Erythroblast (primary cell): ENCODE measurements at regions not wholly inside any gene's neighbourhood (a gene's known extent, or its start where the extent isn't known, plus 50 kb on each side); places are given as distances from the start of the nearest gene placed in this dataset.

Experiments used
- GATA1 ChIP-seq: IDR thresholded peaks from 2 replicates; pipeline ENCODE4 v1.6.1; 2011; ENCODE audit warnings: low read depth, mild to moderate bottlenecking, control low read depth, low read length, moderate library complexity
- POLR2A ChIP-seq: IDR thresholded peaks from 2 replicates; pipeline ENCODE4 v1.6.1; 2011; ENCODE audit warnings: mild to moderate bottlenecking, low read length

DNA sequence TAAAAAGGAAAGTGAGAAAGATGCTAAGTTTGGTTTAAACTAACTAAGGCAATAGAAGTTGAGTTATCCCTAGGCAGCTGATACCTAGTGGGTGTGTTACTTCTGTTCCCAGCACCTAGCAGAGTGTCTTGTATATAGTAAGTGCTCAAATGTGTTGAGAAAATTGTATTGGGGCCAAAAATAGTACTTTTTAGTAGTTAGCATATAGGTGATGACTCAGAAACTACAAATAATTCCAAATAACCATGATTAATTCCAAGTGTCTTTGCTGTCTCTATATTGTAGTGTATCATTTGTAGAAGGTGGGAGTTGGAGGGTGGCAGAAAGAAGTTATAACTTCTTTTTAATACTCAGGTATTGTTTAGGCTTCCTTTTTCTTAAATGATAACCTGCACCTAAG lies 362.7 kb downstream of the RND3 start:
- TF ChIP-seq POLR2A, result no peak
- no peak for TF ChIP-seq GATA1
